ENCODE measurements at regions not wholly inside any gene's neighbourhood (a gene's known extent, or its start where the extent isn't known, plus 50 kb on each side); places are given as distances from the start of the nearest gene placed in this dataset.

DNA sequence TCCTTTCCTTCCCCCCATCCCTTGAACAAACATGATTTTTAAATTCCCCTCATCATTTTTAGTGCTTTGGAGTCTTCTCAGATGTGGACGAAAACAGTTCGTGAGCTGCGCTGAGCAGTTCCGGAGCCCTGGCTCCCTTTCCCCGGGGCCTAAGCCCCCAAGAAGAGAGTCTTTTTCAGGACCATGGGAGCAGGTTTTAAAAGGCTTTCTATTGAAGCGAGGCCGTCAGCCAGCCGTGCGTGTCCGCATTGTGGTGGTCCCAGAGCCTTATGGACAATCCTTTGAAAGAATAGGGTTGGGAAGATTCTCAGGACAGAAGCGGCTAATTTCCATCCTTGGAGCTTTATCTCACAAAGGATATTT is 290.7 kb downstream of the SOX11 start:
- BruUV-seq (replicated peaks), result no TSS peak
- H2AFZ ChIP-seq (ENCODE audit: low read depth, low read length, poor library complexity, severe bottlenecking), result no peak overlapping the region
- POLR2A ChIA-PET, result no interaction called here

More for the DNA sequence above, 290.7 kb downstream of the SOX11 start:
- Histone ChIP-seq H3K9me3 (ENCODE audit: control insufficient read depth in 1 of 2, insufficient read depth in 1 of 2, low read depth in 1 of 2, low read length in 2 of 2) (peaks cover 0 to 9% of the 10 kb centered on the region in 2 experiments; a peak in 2 of 4 replicates), H3K4me1 (ENCODE audit: control insufficient read depth in 1 of 2, insufficient read depth in 2 of 2, low read length in 2 of 2) (no peaks in the 10 kb centered on the region), H3K27ac (ENCODE audit: low read depth, low read length) (no peak overlapping the region), H3K36me3 (ENCODE audit: control insufficient read depth in 1 of 2, insufficient read depth in 2 of 2, low read length in 2 of 2) (no peaks in the 10 kb centered on the region), H3K79me2 (ENCODE audit: insufficient read depth, low read length) (no peaks in the 10 kb centered on the region), H3K27me3 (ENCODE audit: insufficient read depth, low read length) (no peaks in the 10 kb centered on the region), H3K9me2 (ENCODE audit: insufficient read depth) (no peaks in the 10 kb centered on the region), H4K20me1 (ENCODE audit: insufficient read depth) (no peaks in the 10 kb centered on the region), H3K4me2 (ENCODE audit: low read length) (no peak overlapping the region), H3K4me3 (replicated peaks in 1 of 2; ENCODE audit: low read depth in 1 of 2, low read length in 2 of 2) (no peak overlapping the region), H3K9ac (ENCODE audit: low read length) (no peak overlapping the region)
- ChIA-PET RAD21 (ENCODE audit: low non-redundant PET in 1 of 2, low total read pairs in 2 of 2, uncharacterized antibody in 2 of 2, unreplicated experiment in 2 of 2) (no interaction called here), CTCF (no interaction called here)
- intact Hi-C loops (cut with micrococcal nuclease), result no loop called here
- no peak for ATAC-seq
- DNase-seq (ENCODE audit: low read depth, low spot score), result no peak
- TF ChIP-seq, protein P1, sequence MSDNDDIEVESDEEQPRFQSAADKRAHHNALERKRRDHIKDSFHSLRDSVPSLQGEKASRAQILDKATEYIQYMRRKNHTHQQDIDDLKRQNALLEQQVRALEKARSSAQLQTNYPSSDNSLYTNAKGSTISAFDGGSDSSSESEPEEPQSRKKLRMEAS (IDR thresholded peaks at IDR 0.05), result no peak
- no peak for TF ChIP-seq EGR1 (IDR thresholded peaks at IDR 0.05; ENCODE audit: low read depth)
- TF ChIP-seq, protein P2, sequence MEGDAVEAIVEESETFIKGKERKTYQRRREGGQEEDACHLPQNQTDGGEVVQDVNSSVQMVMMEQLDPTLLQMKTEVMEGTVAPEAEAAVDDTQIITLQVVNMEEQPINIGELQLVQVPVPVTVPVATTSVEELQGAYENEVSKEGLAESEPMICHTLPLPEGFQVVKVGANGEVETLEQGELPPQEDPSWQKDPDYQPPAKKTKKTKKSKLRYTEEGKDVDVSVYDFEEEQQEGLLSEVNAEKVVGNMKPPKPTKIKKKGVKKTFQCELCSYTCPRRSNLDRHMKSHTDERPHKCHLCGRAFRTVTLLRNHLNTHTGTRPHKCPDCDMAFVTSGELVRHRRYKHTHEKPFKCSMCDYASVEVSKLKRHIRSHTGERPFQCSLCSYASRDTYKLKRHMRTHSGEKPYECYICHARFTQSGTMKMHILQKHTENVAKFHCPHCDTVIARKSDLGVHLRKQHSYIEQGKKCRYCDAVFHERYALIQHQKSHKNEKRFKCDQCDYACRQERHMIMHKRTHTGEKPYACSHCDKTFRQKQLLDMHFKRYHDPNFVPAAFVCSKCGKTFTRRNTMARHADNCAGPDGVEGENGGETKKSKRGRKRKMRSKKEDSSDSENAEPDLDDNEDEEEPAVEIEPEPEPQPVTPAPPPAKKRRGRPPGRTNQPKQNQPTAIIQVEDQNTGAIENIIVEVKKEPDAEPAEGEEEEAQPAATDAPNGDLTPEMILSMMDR (IDR thresholded peaks at IDR 0.05 in 2 of 3, conservative IDR thresholded peaks at IDR 0.05 in 1 of 3; ENCODE audit: borderline replicate concordance in 1 of 3, insufficient read depth in 1 of 3, low read depth in 2 of 3, low read length in 2 of 3), result no peak
- TF ChIP-seq TCF7L2 (IDR thresholded peaks at IDR 0.05; ENCODE audit: borderline replicate concordance, extremely low read depth, insufficient read depth, insufficient read length), result no peak
- no peak for TF ChIP-seq YY1 (IDR thresholded peaks at IDR 0.05; ENCODE audit: extremely low read depth, insufficient replicate concordance, low read depth, low read length)
- no peak for TF ChIP-seq SRF (IDR thresholded peaks at IDR 0.05; ENCODE audit: low read depth)
- no peak for TF ChIP-seq POLR2A (IDR thresholded peaks at IDR 0.05; ENCODE audit: borderline replicate concordance, extremely low read depth, insufficient read depth, insufficient read length)
- no peak for TF ChIP-seq ELF1 (IDR thresholded peaks at IDR 0.05; ENCODE audit: borderline replicate concordance, low read depth)
- TF ChIP-seq, protein P3, sequence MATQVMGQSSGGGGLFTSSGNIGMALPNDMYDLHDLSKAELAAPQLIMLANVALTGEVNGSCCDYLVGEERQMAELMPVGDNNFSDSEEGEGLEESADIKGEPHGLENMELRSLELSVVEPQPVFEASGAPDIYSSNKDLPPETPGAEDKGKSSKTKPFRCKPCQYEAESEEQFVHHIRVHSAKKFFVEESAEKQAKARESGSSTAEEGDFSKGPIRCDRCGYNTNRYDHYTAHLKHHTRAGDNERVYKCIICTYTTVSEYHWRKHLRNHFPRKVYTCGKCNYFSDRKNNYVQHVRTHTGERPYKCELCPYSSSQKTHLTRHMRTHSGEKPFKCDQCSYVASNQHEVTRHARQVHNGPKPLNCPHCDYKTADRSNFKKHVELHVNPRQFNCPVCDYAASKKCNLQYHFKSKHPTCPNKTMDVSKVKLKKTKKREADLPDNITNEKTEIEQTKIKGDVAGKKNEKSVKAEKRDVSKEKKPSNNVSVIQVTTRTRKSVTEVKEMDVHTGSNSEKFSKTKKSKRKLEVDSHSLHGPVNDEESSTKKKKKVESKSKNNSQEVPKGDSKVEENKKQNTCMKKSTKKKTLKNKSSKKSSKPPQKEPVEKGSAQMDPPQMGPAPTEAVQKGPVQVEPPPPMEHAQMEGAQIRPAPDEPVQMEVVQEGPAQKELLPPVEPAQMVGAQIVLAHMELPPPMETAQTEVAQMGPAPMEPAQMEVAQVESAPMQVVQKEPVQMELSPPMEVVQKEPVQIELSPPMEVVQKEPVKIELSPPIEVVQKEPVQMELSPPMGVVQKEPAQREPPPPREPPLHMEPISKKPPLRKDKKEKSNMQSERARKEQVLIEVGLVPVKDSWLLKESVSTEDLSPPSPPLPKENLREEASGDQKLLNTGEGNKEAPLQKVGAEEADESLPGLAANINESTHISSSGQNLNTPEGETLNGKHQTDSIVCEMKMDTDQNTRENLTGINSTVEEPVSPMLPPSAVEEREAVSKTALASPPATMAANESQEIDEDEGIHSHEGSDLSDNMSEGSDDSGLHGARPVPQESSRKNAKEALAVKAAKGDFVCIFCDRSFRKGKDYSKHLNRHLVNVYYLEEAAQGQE (IDR thresholded peaks at IDR 0.05; ENCODE audit: low read depth), result no peak
- TF ChIP-seq, protein P4, sequence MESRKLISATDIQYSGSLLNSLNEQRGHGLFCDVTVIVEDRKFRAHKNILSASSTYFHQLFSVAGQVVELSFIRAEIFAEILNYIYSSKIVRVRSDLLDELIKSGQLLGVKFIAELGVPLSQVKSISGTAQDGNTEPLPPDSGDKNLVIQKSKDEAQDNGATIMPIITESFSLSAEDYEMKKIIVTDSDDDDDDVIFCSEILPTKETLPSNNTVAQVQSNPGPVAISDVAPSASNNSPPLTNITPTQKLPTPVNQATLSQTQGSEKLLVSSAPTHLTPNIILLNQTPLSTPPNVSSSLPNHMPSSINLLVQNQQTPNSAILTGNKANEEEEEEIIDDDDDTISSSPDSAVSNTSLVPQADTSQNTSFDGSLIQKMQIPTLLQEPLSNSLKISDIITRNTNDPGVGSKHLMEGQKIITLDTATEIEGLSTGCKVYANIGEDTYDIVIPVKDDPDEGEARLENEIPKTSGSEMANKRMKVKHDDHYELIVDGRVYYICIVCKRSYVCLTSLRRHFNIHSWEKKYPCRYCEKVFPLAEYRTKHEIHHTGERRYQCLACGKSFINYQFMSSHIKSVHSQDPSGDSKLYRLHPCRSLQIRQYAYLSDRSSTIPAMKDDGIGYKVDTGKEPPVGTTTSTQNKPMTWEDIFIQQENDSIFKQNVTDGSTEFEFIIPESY (IDR thresholded peaks at IDR 0.05; ENCODE audit: extremely low read depth, insufficient replicate concordance, low read length), result no peak
- no peak for TF ChIP-seq ZFX (IDR thresholded peaks at IDR 0.05)

Measured in HCT116 (cell line).